ENCODE measurements at regions not wholly inside any gene's neighbourhood (a gene's known extent, or its start where the extent isn't known, plus 50 kb on each side); places are given as distances from the start of the nearest gene placed in this dataset.
"Not testable (repeated sequence)": the region's sequence is repeated elsewhere in the genome, so short reads cannot be mapped to it uniquely, and the experiment has no call there.

DNA sequence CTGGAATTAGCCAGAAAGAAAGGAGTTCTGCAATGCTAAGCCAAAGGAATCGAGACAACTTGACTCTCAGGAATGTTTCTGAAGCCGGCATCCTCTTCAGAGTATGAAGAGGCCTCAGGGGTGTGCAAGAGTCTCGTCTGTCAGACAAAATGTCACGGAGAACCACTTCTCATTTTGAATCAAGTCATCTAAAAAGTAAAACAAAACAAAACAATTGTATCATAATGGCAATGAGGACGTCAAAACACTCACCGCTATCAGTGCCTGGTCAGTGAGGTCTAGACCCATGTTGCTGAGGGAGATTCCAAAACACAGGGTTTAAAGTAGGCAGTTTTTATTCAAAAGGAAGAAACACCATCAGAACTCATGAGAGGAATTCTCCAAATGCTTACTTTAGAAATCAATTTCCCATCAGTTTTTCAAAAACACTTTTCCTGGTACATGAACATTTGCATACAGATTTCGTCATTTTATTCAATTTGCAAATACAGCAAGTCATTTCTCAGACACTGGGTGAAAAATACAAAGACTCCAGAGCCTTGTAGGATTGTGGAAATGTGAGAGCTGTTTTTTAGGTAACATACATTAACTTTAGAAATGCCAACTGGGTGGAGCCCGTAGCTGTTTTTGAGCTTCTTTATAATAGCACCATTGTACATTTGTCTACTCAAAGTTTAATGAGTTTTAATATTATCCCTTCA, 89.5 kb upstream of the MAP3K1 start:
- Histone ChIP-seq H4K20me1 (ENCODE audit: insufficient read depth) (no peaks in the 10 kb centered on the region), H3K4me2 (no peak overlapping the region), H3K9me3 (ENCODE audit: insufficient read depth, low read depth) (no peaks in the 10 kb centered on the region), H3K79me2 (ENCODE audit: low read depth) (no peaks in the 10 kb centered on the region), H3K4me3 (no peak overlapping the region), H3K27ac (no peak overlapping the region), H3K27me3 (ENCODE audit: insufficient read depth, low read depth) (no peaks in the 10 kb centered on the region), H3K4me1 (replicated peaks; ENCODE audit: insufficient read depth) (no peaks in the 10 kb centered on the region), H2AFZ (no peak overlapping the region), H3F3A (ENCODE audit: insufficient read depth, low read depth) (no peaks in the 10 kb centered on the region), H3K36me3 (ENCODE audit: low read depth) (no peaks in the 10 kb centered on the region), H3K9me2 (ENCODE audit: insufficient read depth) (no peaks in the 10 kb centered on the region)
- intact Hi-C loops (cut with micrococcal nuclease; ENCODE audit: unreplicated experiment) = no loop called here
- POLR2A ChIA-PET (ENCODE audit: unreplicated experiment) = interaction anchor here (0.6 kb wide), 1 partner anchor 23 kb away, joined by 3 read pairs; no protein-coding TSS in a partner anchor
- no peak for DNase-seq
- CTCF ChIA-PET = no interaction called here
- BruUV-seq (replicated peaks) = no TSS peak
- no peak for TF ChIP-seq EZH2 (IDR thresholded peaks at IDR 0.05; ENCODE audit: low read depth)
- TF ChIP-seq, protein P1, sequence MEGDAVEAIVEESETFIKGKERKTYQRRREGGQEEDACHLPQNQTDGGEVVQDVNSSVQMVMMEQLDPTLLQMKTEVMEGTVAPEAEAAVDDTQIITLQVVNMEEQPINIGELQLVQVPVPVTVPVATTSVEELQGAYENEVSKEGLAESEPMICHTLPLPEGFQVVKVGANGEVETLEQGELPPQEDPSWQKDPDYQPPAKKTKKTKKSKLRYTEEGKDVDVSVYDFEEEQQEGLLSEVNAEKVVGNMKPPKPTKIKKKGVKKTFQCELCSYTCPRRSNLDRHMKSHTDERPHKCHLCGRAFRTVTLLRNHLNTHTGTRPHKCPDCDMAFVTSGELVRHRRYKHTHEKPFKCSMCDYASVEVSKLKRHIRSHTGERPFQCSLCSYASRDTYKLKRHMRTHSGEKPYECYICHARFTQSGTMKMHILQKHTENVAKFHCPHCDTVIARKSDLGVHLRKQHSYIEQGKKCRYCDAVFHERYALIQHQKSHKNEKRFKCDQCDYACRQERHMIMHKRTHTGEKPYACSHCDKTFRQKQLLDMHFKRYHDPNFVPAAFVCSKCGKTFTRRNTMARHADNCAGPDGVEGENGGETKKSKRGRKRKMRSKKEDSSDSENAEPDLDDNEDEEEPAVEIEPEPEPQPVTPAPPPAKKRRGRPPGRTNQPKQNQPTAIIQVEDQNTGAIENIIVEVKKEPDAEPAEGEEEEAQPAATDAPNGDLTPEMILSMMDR (conservative IDR thresholded peaks at IDR 0.05) = no peak

DNA sequence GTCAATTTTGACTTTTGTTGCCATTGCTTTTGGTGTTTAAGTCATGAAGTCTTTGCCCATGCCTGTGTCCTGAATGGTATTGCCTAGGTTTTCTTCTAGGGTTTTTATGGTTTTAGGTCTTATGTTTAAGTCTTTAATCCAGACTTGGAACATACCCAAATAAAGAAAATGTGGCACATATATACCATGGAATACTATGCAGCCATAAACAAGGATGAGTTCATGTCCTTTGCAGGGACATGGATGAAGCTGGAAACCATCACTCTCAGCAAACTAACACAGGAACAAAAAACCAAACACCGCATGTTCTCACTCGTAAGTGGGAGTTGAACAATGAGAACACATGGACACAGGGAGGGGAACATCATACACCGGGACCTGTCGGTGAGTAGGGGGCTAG, 90.5 kb upstream of the MAP3K1 start:
- H3K4me2 ChIP-seq; BruUV-seq (replicated peaks); H3K27ac ChIP-seq; H3K79me2 ChIP-seq (ENCODE audit: low read depth); H3K36me3 ChIP-seq (ENCODE audit: low read depth); POLR2A ChIA-PET (ENCODE audit: unreplicated experiment); intact Hi-C loops (cut with micrococcal nuclease; ENCODE audit: unreplicated experiment); H3K9me3 ChIP-seq (ENCODE audit: insufficient read depth, low read depth); H3K9me2 ChIP-seq (ENCODE audit: insufficient read depth); H4K20me1 ChIP-seq (ENCODE audit: insufficient read depth); DNase-seq; H2AFZ ChIP-seq; H3F3A ChIP-seq (ENCODE audit: insufficient read depth, low read depth); H3K27me3 ChIP-seq (ENCODE audit: insufficient read depth, low read depth); H3K4me1 ChIP-seq (replicated peaks; ENCODE audit: insufficient read depth); CTCF ChIA-PET; H3K4me3 ChIP-seq: not testable (repeated sequence)

DNA sequence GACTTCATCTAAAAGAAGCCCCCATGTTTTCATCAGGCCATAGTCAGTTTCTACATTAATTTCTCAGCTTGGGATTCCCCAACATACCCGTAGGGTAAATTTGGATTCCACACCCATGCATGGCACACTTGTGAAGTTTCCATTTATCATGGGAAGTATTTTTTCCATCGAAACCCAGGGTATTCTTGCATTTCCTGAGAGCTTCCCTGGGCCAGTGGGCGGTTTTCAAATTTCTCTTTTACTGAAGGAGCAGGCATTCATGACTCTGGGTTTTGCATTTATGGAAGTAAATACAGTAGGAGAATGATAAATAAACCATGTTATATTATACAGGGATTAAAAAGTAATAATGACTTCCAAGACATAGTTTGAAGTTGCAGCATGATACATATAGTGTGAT, 93.0 kb upstream of the MAP3K1 start:
- H3F3A ChIP-seq (ENCODE audit: insufficient read depth, low read depth) = no peaks in the 10 kb centered on the region
- H3K79me2 ChIP-seq (ENCODE audit: low read depth) = no peaks in the 10 kb centered on the region
- H4K20me1 ChIP-seq (ENCODE audit: insufficient read depth) = no peaks in the 10 kb centered on the region
- TF ChIP-seq, protein P1 (conservative IDR thresholded peaks at IDR 0.05) = no peak
- no peak for TF ChIP-seq EZH2 (IDR thresholded peaks at IDR 0.05; ENCODE audit: low read depth)
- H3K36me3 ChIP-seq (ENCODE audit: low read depth) = no peaks in the 10 kb centered on the region
- no peaks in the 10 kb centered on the region for H3K9me2 ChIP-seq (ENCODE audit: insufficient read depth)
- H3K27ac ChIP-seq = no peak overlapping the region
- H2AFZ ChIP-seq = no peak overlapping the region
- H3K4me2 ChIP-seq = no peak overlapping the region
- H3K4me3 ChIP-seq = no peak overlapping the region
- BruUV-seq (replicated peaks) = no TSS peak
- no peaks in the 10 kb centered on the region for H3K27me3 ChIP-seq (ENCODE audit: insufficient read depth, low read depth)
- H3K9me3 ChIP-seq (ENCODE audit: insufficient read depth, low read depth) = no peaks in the 10 kb centered on the region
- no peak for DNase-seq
- CTCF ChIA-PET = no interaction called here
- H3K4me1 ChIP-seq (replicated peaks; ENCODE audit: insufficient read depth) = no peaks in the 10 kb centered on the region
- POLR2A ChIA-PET (ENCODE audit: unreplicated experiment) = no interaction called here
- intact Hi-C loops (cut with micrococcal nuclease; ENCODE audit: unreplicated experiment) = no loop called here

All from PC-9 (cell line).